ENCODE measurements at regions not wholly inside any gene's neighbourhood (a gene's known extent, or its start where the extent isn't known, plus 50 kb on each side); places are given as distances from the start of the nearest gene placed in this dataset.

GRCh38 chr18:46253498-46253897 is 149.3 kb downstream of the HAUS1 start (continued):
- TF ChIP-seq, protein P1, sequence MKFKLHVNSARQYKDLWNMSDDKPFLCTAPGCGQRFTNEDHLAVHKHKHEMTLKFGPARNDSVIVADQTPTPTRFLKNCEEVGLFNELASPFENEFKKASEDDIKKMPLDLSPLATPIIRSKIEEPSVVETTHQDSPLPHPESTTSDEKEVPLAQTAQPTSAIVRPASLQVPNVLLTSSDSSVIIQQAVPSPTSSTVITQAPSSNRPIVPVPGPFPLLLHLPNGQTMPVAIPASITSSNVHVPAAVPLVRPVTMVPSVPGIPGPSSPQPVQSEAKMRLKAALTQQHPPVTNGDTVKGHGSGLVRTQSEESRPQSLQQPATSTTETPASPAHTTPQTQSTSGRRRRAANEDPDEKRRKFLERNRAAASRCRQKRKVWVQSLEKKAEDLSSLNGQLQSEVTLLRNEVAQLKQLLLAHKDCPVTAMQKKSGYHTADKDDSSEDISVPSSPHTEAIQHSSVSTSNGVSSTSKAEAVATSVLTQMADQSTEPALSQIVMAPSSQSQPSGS (CRISPR knock-in tag; IDR thresholded peaks at IDR 0.05) = no peak
- TF ChIP-seq SAFB2 (IDR thresholded peaks at IDR 0.05; ENCODE audit: borderline replicate concordance, low read depth, low read length, severe bottlenecking) = no peak
- no peak for TF ChIP-seq ZNF561 (CRISPR knock-in tag; conservative IDR thresholded peaks at IDR 0.05)
- no peak for TF ChIP-seq ZNF146 (CRISPR knock-in tag; IDR thresholded peaks at IDR 0.05; ENCODE audit: unreplicated experiment)

- no peaks in the 10 kb centered on the region for H3K9me3 ChIP-seq (replicated peaks; ENCODE audit: control insufficient read depth, insufficient read depth, low read depth, low read length)
- peaks cover 8% of the 10 kb centered on the region for H3K79me2 ChIP-seq (ENCODE audit: control insufficient read depth, insufficient read depth, low read length)
- H3K4me2 ChIP-seq (ENCODE audit: insufficient read depth, low read length) = no peak overlapping the region
- no peak for DNase-seq (ENCODE audit: extremely low read depth in 1 of 4, low spot score in 3 of 4)
- in situ Hi-C loops (cut with MboI) (no loop called here), intact Hi-C loops (cut with micrococcal nuclease) (no loop called here)
- H3K4me3 ChIP-seq = no peak overlapping the region
- H3K4me1 ChIP-seq (replicated peaks in 1 of 2; ENCODE audit: control insufficient read depth in 2 of 2, insufficient read depth in 2 of 2, low read length in 2 of 2) = no peaks in the 10 kb centered on the region; a peak in 1 of 5 replicates
- no peaks in the 10 kb centered on the region for H4K20me1 ChIP-seq (replicated peaks; ENCODE audit: control insufficient read depth, insufficient read depth, low read length)
- BruUV-seq (replicated peaks) = no TSS peak
- no peaks in the 10 kb centered on the region for H3K27me3 ChIP-seq (ENCODE audit: control insufficient read depth in 2 of 2, insufficient read depth in 2 of 2, low read length in 2 of 2)
- FAIRE-seq = no peak
- H3K9me1 ChIP-seq (ENCODE audit: control insufficient read depth, insufficient read depth, low read length) = no peaks in the 10 kb centered on the region
- peaks cover 14% of the 10 kb centered on the region; the same call in 2 of the 3 replicates for H3K36me3 ChIP-seq (ENCODE audit: control insufficient read depth, insufficient read depth, low read length)
- TF ChIP-seq, protein P2, sequence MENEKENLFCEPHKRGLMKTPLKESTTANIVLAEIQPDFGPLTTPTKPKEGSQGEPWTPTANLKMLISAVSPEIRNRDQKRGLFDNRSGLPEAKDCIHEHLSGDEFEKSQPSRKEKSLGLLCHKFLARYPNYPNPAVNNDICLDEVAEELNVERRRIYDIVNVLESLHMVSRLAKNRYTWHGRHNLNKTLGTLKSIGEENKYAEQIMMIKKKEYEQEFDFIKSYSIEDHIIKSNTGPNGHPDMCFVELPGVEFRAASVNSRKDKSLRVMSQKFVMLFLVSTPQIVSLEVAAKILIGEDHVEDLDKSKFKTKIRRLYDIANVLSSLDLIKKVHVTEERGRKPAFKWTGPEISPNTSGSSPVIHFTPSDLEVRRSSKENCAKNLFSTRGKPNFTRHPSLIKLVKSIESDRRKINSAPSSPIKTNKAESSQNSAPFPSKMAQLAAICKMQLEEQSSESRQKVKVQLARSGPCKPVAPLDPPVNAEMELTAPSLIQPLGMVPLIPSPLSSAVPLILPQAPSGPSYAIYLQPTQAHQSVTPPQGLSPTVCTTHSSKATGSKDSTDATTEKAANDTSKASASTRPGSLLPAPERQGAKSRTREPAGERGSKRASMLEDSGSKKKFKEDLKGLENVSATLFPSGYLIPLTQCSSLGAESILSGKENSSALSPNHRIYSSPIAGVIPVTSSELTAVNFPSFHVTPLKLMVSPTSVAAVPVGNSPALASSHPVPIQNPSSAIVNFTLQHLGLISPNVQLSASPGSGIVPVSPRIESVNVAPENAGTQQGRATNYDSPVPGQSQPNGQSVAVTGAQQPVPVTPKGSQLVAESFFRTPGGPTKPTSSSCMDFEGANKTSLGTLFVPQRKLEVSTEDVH (IDR thresholded peaks at IDR 0.05; ENCODE audit: low read depth, partially characterized antibody) = no peak
- TF ChIP-seq COPS2 (conservative IDR thresholded peaks at IDR 0.05) = no peak
- no peak for TF ChIP-seq SUPT5H (IDR thresholded peaks at IDR 0.05)
- TF ChIP-seq TAF7 (tag; IDR thresholded peaks at IDR 0.05) = no peak
- TF ChIP-seq LCOR (CRISPR knock-in tag; IDR thresholded peaks at IDR 0.05) = no peak
- TF ChIP-seq CXXC5 (CRISPR knock-in tag; IDR thresholded peaks at IDR 0.05) = no peak
- no peak for TF ChIP-seq ZNF586 (CRISPR knock-in tag; conservative IDR thresholded peaks at IDR 0.05)
- no peak for TF ChIP-seq TRIM24 (IDR thresholded peaks at IDR 0.05)
- TF ChIP-seq ZNF75A (CRISPR knock-in tag; IDR thresholded peaks at IDR 0.05) = no peak
- WGBS (ENCODE audit: insufficient coverage, low coverage, missing lambda C conversion rate) = 100% methylated on average over 1 of the region's 1 CpG
- H3K27ac ChIP-seq (ENCODE audit: extremely low read depth, low read depth, low read length) = no peak overlapping the region
- ChIA-PET POLR2A (no interaction called here), CTCF (ENCODE audit: low intra/inter-chr PET ratio) (no interaction called here)
- ATAC-seq = no peak
- no peak overlapping the region for H2AFZ ChIP-seq (ENCODE audit: low read depth, low read length)
- no peak overlapping the region for H3K9ac ChIP-seq (ENCODE audit: insufficient read depth in 1 of 2, low read depth in 2 of 2, low read length in 2 of 2)
These were observed 151.9 kb downstream of the HAUS1 start for GRCh38 chr18:46256078-46256477.
